ENCODE measurements at regions not wholly inside any gene's neighbourhood (a gene's known extent, or its start where the extent isn't known, plus 50 kb on each side); places are given as distances from the start of the nearest gene placed in this dataset.

DNA sequence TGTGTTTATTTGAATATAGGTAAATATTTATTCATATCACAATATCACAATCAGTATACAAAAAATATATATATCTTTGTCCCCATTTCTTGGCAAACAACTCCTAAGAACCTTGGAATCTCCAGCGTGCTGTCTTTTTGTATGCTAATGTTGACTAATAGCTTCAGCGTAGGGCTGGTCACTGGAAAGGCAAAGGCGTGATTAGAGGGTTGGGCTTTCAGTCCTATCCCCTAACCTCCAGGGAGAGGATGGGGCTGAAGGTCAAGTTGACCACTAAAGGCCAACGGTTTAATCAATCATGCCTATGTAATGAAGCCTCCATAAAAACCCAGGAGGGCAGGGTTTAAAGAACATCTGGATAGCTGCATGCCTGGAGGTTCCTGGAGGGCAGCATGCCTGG is 79.6 kb upstream of the BNC2 start:
- TF ChIP-seq, protein P1, sequence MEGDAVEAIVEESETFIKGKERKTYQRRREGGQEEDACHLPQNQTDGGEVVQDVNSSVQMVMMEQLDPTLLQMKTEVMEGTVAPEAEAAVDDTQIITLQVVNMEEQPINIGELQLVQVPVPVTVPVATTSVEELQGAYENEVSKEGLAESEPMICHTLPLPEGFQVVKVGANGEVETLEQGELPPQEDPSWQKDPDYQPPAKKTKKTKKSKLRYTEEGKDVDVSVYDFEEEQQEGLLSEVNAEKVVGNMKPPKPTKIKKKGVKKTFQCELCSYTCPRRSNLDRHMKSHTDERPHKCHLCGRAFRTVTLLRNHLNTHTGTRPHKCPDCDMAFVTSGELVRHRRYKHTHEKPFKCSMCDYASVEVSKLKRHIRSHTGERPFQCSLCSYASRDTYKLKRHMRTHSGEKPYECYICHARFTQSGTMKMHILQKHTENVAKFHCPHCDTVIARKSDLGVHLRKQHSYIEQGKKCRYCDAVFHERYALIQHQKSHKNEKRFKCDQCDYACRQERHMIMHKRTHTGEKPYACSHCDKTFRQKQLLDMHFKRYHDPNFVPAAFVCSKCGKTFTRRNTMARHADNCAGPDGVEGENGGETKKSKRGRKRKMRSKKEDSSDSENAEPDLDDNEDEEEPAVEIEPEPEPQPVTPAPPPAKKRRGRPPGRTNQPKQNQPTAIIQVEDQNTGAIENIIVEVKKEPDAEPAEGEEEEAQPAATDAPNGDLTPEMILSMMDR (conservative IDR thresholded peaks at IDR 0.05; ENCODE audit: low read depth, low read length) = no peak
- no peak for TF ChIP-seq EZH2 (IDR thresholded peaks at IDR 0.05; ENCODE audit: borderline replicate concordance, low read depth, low read length, poor library complexity, severe bottlenecking)
